ENCODE measurements at regions not wholly inside any gene's neighbourhood (a gene's known extent, or its start where the extent isn't known, plus 50 kb on each side); places are given as distances from the start of the nearest gene placed in this dataset.

DNA sequence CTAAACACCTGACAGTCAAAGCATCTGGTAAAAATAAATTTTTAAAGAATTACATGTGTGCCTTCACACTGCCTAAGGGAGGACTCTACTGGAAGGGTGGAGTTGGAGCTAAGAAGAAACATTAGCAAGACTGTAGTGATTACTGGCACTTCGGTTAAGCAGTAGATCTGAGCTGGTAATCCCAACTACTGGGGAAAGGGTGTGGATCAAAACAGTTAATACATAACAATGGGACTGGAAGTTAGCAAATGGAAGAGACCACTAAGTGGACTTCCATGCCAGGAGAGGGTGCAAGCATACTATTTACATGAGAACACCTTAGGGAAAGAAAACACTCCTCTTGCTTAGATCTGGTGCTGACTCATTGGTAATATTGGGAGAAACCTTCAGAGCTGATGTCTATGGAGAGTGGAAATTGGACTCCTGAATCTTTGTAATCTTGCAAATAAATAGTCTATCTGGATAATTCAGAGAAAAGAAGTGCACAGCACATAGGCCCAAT, 519.6 kb upstream of the LINC00305 start:
- Histone ChIP-seq H3K36me3 (ENCODE audit: low read depth, low read length) (no peaks in the 10 kb centered on the region), H3K4me3 (ENCODE audit: low read length) (no peak overlapping the region), H3K9me2 (replicated peaks; ENCODE audit: low read length) (no peaks in the 10 kb centered on the region), H3F3A (ENCODE audit: low read length, unreplicated experiment) (no peaks in the 10 kb centered on the region), H3K27ac (ENCODE audit: low read length) (no peak overlapping the region), H3K9me3 (ENCODE audit: low read length) (no peaks in the 10 kb centered on the region), H3K79me2 (ENCODE audit: low read length) (no peaks in the 10 kb centered on the region), H3K27me3 (ENCODE audit: low read length) (no peaks in the 10 kb centered on the region), H3K4me2 (ENCODE audit: low read length) (no peak overlapping the region), H4K20me1 (ENCODE audit: low read length) (no peaks in the 10 kb centered on the region), H3K4me1 (ENCODE audit: insufficient read depth, low read length) (0 out of 2 replicates have a peak, but pooled peaks cover 5% of the 10 kb centered on the region), H3K9ac (ENCODE audit: low read length) (no peak overlapping the region), H2AFZ (ENCODE audit: low read length) (no peak overlapping the region)
- intact Hi-C loops (cut with micrococcal nuclease): no loop called here
- CTCF ChIA-PET: interaction anchor here (0.7 kb wide), 1 partner anchor 1085 kb away, joined by 3 read pairs; no protein-coding TSS in a partner anchor
- TF ChIP-seq CTCF (conservative IDR thresholded peaks at IDR 0.05; ENCODE audit: low read depth, low read length): peak; percentile 46; the same call in 1 of the 2 replicates
- no peak for TF ChIP-seq EZH2phosphoT487 (IDR thresholded peaks at IDR 0.05; ENCODE audit: borderline replicate concordance, low read length)
- ATAC-seq (peak; percentile 58), DNase-seq (peak; percentile 58)
- POLR2A ChIA-PET (ENCODE audit: unreplicated experiment): no interaction called here
- BruUV-seq (replicated peaks): no TSS peak

- no peaks in the 10 kb centered on the region for H3K9me3 ChIP-seq (ENCODE audit: low read length)
- ChIA-PET POLR2A (ENCODE audit: unreplicated experiment) (no interaction called here), CTCF (no interaction called here)
- TF ChIP-seq CTCF (conservative IDR thresholded peaks at IDR 0.05; ENCODE audit: low read depth, low read length) (no peak), EZH2 (IDR thresholded peaks at IDR 0.05; ENCODE audit: low read length, unreplicated experiment) (no peak), EZH2phosphoT487 (IDR thresholded peaks at IDR 0.05; ENCODE audit: borderline replicate concordance, low read length) (no peak)
- no peaks in the 10 kb centered on the region for H3F3A ChIP-seq (ENCODE audit: low read length, unreplicated experiment)
- DNase-seq: no peak
- H3K9me2 ChIP-seq (replicated peaks; ENCODE audit: low read length): no peaks in the 10 kb centered on the region
- H4K20me1 ChIP-seq (ENCODE audit: low read length): no peaks in the 10 kb centered on the region
- no peak overlapping the region for H3K9ac ChIP-seq (ENCODE audit: low read length)
- no peak overlapping the region for H3K4me2 ChIP-seq (ENCODE audit: low read length)
- intact Hi-C loops (cut with micrococcal nuclease): no loop called here
- H3K4me3 ChIP-seq (ENCODE audit: low read length): no peak overlapping the region
- BruUV-seq (replicated peaks): no TSS peak
- H3K27me3 ChIP-seq (ENCODE audit: low read length): no peaks in the 10 kb centered on the region
- ATAC-seq: no peak
- H3K27ac ChIP-seq (ENCODE audit: low read length): no peak overlapping the region
- no peak overlapping the region for H2AFZ ChIP-seq (ENCODE audit: low read length)
- no peaks in the 10 kb centered on the region for H3K79me2 ChIP-seq (ENCODE audit: low read length)
- H3K4me1 ChIP-seq (ENCODE audit: insufficient read depth, low read length): no peaks in the 10 kb centered on the region
- no peaks in the 10 kb centered on the region for H3K36me3 ChIP-seq (ENCODE audit: low read depth, low read length)
Measured at GRCh38 chr18:64663086-64663485, 514.2 kb upstream of the LINC00305 start.

DNA sequence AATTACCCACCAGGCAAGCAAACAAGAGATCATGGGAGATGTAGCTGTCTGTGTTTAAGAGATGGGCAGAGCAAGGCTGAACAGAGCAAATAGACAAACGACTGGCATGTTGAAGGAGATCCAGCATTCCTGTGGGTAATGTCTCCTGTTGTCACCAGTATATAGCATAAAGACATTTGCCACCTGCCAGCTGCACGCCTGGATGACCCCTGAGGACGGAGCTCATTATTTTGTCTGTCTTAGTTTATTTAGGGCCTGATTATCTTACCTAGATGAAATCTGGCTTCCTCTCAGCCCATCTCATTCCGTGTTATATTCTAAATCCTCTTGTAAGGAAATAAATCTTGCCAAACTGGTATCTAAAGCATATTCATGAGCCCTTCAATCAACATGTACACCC, 510.3 kb upstream of the LINC00305 start:
- no TSS peak for BruUV-seq (replicated peaks)
- H3K27me3 ChIP-seq (ENCODE audit: low read length): no peaks in the 10 kb centered on the region
- no peak overlapping the region for H3K4me3 ChIP-seq (ENCODE audit: low read length)
- ATAC-seq (no peak), DNase-seq (no peak)
- TF ChIP-seq EZH2 (IDR thresholded peaks at IDR 0.05; ENCODE audit: low read length, unreplicated experiment): no peak
- TF ChIP-seq EZH2phosphoT487 (IDR thresholded peaks at IDR 0.05; ENCODE audit: borderline replicate concordance, low read length): no peak
- TF ChIP-seq CTCF (conservative IDR thresholded peaks at IDR 0.05; ENCODE audit: low read depth, low read length): no peak
- no peaks in the 10 kb centered on the region for H3K4me1 ChIP-seq (ENCODE audit: insufficient read depth, low read length)
- no peaks in the 10 kb centered on the region for H4K20me1 ChIP-seq (ENCODE audit: low read length)
- no peaks in the 10 kb centered on the region for H3K9me2 ChIP-seq (replicated peaks; ENCODE audit: low read length)
- no peaks in the 10 kb centered on the region for H3K9me3 ChIP-seq (ENCODE audit: low read length)
- ChIA-PET CTCF (no interaction called here), POLR2A (ENCODE audit: unreplicated experiment) (no interaction called here)
- intact Hi-C loops (cut with micrococcal nuclease): loop anchor here (10.0 kb wide), 1 partner anchor 436 kb away; no protein-coding TSS in a partner anchor
- no peak overlapping the region for H3K9ac ChIP-seq (ENCODE audit: low read length)
- H2AFZ ChIP-seq (ENCODE audit: low read length): no peak overlapping the region
- H3F3A ChIP-seq (ENCODE audit: low read length, unreplicated experiment): no peaks in the 10 kb centered on the region
- H3K79me2 ChIP-seq (ENCODE audit: low read length): no peaks in the 10 kb centered on the region
- H3K36me3 ChIP-seq (ENCODE audit: low read depth, low read length): no peaks in the 10 kb centered on the region
- H3K4me2 ChIP-seq (ENCODE audit: low read length): no peak overlapping the region
- no peak overlapping the region for H3K27ac ChIP-seq (ENCODE audit: low read length)

Data from PC-3 (cell line).